Heart left ventricle (tissue), 13 donors: ENCODE measurements at regions not wholly inside any gene's neighbourhood (a gene's known extent, or its start where the extent isn't known, plus 50 kb on each side); places are given as distances from the start of the nearest gene placed in this dataset.

Experiments
- CTCF ChIP-seq, 12 donors: fragments of 200-600 bp; sonication (generic) in 4 of 12; IDR thresholded peaks; one replicate each; pipeline versions ENCODE4 v1.5.0 to v1.8.0; 2018 to 2022; ENCODE audit warnings: antibody characterized with exemption in 12 of 12, mild to moderate bottlenecking in 5 of 12
- POLR2A ChIP-seq, 2 donors: fragments of 450-650 bp; IDR thresholded peaks; one replicate each; pipeline ENCODE4 v1.6.1; 2017; ENCODE audit warnings: antibody characterized with exemption in 2 of 2, mild to moderate bottlenecking in 2 of 2, moderate library complexity in 2 of 2
- donor health status: ischemic (EF 13 %, LVEDD 7.1; RV severe dilation, severe dysfunction).
- donor health status: DM: no; HTN: yes; CAD: no.
- donor health status: DM: no; HTN: no; CAD: no.
- donor health status: ischemic (EF 25% LVEDD 6.9; RV normal size, moderate dysfunction).
- donor health status: ischemic (EF 25% LVEDD 5.7; RV mildly dilated, moderate dysfunction).
- donor health status: ischemic (EF 35%, LVEDD 5.7; RV mildly dilated, moderate dysfunction).
- donor health status: nonischemic (EF 11% LVEDD 7.7; RV severe dilation, severe dysfunction).
- donor health status: DM: yes; HTN: yes; CAD: no.
- donor health status: PGD.
- donor health status: ischemic (EF 29% LVEDD 5.4; RV normal size, mild dysfunction).
- donor health status: nonischemic (EF 23%, LVEDD 6.1; RV moderate dilation, normal function).

- no peak for TF ChIP-seq CTCF (IDR thresholded peaks at IDR 0.05)
- no peak for TF ChIP-seq POLR2A (IDR thresholded peaks at IDR 0.05)
Measured at GRCh38 chr5:163670036-163670435, 164.6 kb downstream of the MAT2B start.
